ENCODE measurements at regions not wholly inside any gene's neighbourhood (a gene's known extent, or its start where the extent isn't known, plus 50 kb on each side); places are given as distances from the start of the nearest gene placed in this dataset.

DNA sequence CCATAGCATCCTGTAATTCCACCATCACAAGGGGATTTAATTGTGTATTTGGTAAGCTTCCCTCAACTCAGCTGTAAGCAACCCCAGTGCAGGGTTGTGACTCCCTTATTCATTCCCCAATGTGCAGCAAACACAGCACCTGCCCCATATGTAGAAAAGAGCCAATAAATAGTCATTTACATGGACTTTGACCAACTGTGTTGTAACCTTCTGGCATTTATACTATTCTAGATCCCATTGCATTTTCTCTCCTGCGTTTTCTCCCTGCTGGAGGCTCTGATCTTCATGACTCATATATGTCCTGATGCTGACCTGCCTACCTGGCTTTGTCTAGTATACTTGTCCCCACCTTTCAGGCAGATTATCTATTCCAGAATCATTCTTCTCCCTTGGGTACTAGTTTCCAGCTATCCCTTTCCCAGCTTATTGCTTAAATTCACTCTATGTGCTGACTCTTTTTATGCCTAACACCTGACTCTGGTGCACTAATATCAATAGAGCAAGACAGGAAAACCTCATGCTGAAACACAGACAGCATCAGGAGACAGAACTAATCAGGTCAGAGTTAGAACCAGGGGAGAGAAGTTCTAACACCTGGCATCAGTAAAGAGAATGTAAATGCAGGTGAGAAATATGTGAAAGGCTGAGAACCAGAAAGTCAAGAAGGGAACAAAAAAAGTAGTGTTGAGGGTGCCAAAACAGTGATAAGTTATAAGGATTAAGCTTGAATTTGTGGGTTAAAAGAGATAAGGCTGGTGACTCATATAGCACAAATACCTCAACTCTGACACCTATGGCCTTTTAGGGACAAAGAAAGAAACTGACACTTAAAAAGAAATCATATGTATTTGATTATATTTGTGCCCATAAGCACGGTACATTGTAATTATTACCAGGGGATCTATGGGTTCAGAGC, 402.7 kb downstream of the IPMK start:
- POLR2A ChIA-PET = no interaction called here
- intact Hi-C loops (cut with micrococcal nuclease) = no loop called here
- H3K27ac Mint-ChIP-seq = no peak overlapping the region
- peaks cover 1% of the 10 kb centered on the region for H3K9me3 Mint-ChIP-seq
- no peaks in the 10 kb centered on the region for H3K36me3 Mint-ChIP-seq (ENCODE audit: low read depth)
- no peak for ATAC-seq (ENCODE audit: low read depth)
- no peak for DNase-seq
- H3K4me1 Mint-ChIP-seq = no peaks in the 10 kb centered on the region
- H3K27me3 Mint-ChIP-seq = no peaks in the 10 kb centered on the region
- TF ChIP-seq, protein P1, sequence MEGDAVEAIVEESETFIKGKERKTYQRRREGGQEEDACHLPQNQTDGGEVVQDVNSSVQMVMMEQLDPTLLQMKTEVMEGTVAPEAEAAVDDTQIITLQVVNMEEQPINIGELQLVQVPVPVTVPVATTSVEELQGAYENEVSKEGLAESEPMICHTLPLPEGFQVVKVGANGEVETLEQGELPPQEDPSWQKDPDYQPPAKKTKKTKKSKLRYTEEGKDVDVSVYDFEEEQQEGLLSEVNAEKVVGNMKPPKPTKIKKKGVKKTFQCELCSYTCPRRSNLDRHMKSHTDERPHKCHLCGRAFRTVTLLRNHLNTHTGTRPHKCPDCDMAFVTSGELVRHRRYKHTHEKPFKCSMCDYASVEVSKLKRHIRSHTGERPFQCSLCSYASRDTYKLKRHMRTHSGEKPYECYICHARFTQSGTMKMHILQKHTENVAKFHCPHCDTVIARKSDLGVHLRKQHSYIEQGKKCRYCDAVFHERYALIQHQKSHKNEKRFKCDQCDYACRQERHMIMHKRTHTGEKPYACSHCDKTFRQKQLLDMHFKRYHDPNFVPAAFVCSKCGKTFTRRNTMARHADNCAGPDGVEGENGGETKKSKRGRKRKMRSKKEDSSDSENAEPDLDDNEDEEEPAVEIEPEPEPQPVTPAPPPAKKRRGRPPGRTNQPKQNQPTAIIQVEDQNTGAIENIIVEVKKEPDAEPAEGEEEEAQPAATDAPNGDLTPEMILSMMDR (IDR thresholded peaks at IDR 0.05) = no peak
- CTCF ChIA-PET = no interaction called here
- H3K4me3 Mint-ChIP-seq = no peak overlapping the region

DNA sequence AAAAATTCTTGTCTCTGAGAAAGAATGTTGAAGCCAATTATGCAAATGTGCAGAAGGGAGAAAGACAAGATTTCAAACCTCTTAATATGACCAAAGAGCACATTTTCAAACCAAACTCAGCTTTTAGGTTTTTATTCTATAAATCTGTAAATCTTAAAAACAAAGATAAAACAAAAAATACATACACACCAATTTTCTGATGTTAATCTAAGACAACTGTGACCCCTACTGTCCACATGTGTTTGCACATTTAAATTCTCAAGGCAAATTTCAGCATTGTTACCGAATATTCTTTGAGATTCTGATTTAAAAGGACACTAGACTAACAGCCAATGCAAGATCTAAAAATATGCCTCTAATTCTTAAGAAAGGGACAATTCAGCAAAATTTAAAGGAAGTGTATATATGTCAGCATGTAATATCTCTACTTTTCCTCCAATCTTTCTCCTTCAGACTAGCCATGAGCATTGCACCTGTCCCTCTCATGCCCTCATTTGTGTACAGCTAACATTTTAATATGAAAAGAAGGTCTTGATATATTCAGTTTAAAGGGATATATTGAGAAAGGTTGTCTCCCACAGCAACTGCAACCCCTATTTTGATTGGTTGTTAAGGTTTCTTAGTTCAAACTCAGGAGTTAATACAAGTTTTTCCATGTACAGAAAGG, 417.9 kb downstream of the IPMK start:
- Mint-ChIP-seq H3K4me3 (no peak overlapping the region), H3K4me1 (no peaks in the 10 kb centered on the region), H3K27ac (no peak overlapping the region), H3K27me3 (no peaks in the 10 kb centered on the region), H3K9me3 (no peaks in the 10 kb centered on the region), H3K36me3 (ENCODE audit: low read depth) (no peaks in the 10 kb centered on the region)
- ChIA-PET POLR2A (no interaction called here), CTCF (no interaction called here)
- ATAC-seq (ENCODE audit: low read depth) (no peak), DNase-seq (no peak)
- intact Hi-C loops (cut with micrococcal nuclease) = no loop called here
- TF ChIP-seq, protein P1 (IDR thresholded peaks at IDR 0.05) = no peak

DNA sequence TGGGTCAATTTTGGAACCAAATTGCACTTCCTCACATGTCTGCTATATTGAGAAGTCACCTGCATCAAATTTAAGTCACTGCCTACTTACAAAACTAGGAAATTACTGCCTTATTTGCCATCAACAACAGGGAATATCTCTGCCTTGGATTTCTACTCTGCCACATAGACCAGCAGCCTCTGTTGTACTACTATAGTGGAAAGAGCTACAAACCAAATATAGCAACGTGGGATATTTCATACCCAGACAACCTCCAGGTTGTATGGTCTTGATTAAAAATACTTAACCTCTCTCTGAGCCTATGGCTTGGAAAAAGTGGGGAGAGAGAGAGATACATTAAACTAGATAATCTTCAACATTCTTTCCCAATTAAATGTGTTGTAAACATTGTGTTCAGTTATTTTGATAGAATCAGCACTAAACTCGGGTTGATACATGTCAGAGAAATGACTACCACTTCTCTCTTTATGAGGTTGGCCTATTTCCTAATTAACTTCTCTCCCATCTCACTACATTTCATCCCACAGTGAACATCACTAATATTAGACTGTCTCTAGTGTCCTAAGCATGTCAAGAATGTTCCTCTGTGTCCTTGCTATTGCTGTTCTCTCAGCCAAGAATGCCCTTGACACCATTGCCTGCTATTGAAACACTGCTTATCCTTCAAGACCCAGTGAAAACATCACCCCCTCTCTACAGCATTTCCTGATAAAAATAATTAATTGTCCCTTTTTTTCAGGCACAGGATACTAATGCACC, 421.2 kb downstream of the IPMK start:
- no peak overlapping the region for H3K4me3 Mint-ChIP-seq
- DNase-seq (no peak), ATAC-seq (ENCODE audit: low read depth) (no peak)
- H3K27me3 Mint-ChIP-seq = no peaks in the 10 kb centered on the region
- ChIA-PET CTCF (no interaction called here), POLR2A (no interaction called here)
- H3K27ac Mint-ChIP-seq = no peak overlapping the region
- H3K36me3 Mint-ChIP-seq (ENCODE audit: low read depth) = no peaks in the 10 kb centered on the region
- TF ChIP-seq, protein P1 (IDR thresholded peaks at IDR 0.05) = no peak
- H3K9me3 Mint-ChIP-seq = no peaks in the 10 kb centered on the region
- H3K4me1 Mint-ChIP-seq = no peaks in the 10 kb centered on the region
- intact Hi-C loops (cut with micrococcal nuclease) = no loop called here

DNA sequence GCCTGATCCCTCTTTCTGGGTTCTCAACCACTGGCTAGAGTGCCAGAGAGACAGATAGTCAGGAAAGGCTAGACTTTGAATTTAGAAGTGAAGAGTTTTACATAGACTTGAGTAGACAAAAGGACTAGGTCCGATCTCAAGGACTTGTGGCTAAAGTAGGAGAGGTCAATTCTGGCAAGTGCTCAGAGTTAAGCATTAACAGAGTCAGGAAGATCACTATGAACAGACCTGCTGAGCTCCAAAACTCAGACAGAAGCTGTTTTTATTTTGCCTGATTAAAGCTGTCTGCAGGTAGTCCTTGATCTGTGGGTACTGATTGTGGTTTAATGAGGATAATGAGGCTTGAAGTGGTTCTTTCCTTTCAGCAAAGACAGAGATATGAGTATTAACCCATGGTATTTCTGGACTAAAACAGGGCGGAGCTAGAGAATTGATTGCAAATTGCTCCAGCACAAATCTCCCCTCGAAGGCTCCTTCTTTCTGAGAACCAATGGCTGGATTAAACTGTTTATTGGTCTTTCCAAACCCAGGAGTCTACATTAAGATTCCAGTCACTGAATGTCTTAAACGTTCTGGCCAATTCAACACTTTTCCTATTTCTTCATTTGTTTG, 423.2 kb downstream of the IPMK start:
- no peaks in the 10 kb centered on the region for H3K27me3 Mint-ChIP-seq
- intact Hi-C loops (cut with micrococcal nuclease) = no loop called here
- CTCF ChIA-PET = no interaction called here
- POLR2A ChIA-PET = no interaction called here
- no peaks in the 10 kb centered on the region for H3K36me3 Mint-ChIP-seq (ENCODE audit: low read depth)
- H3K27ac Mint-ChIP-seq = no peak overlapping the region
- no peak for ATAC-seq (ENCODE audit: low read depth)
- TF ChIP-seq, protein P1 (IDR thresholded peaks at IDR 0.05) = no peak
- peaks cover 11% of the 10 kb centered on the region for H3K9me3 Mint-ChIP-seq
- no peak for DNase-seq
- H3K4me3 Mint-ChIP-seq = no peak overlapping the region
- H3K4me1 Mint-ChIP-seq = no peaks in the 10 kb centered on the region

Data from activated B cell treated with CpG ODN at 0.5 μM for 24 hours (primary cell).